ENCODE measurements at regions not wholly inside any gene's neighbourhood (a gene's known extent, or its start where the extent isn't known, plus 50 kb on each side); places are given as distances from the start of the nearest gene placed in this dataset.

GRCh38 chr10:61285749-61286148, 167.4 kb downstream of the TMEM26 start:
- TF ChIP-seq, protein P1, sequence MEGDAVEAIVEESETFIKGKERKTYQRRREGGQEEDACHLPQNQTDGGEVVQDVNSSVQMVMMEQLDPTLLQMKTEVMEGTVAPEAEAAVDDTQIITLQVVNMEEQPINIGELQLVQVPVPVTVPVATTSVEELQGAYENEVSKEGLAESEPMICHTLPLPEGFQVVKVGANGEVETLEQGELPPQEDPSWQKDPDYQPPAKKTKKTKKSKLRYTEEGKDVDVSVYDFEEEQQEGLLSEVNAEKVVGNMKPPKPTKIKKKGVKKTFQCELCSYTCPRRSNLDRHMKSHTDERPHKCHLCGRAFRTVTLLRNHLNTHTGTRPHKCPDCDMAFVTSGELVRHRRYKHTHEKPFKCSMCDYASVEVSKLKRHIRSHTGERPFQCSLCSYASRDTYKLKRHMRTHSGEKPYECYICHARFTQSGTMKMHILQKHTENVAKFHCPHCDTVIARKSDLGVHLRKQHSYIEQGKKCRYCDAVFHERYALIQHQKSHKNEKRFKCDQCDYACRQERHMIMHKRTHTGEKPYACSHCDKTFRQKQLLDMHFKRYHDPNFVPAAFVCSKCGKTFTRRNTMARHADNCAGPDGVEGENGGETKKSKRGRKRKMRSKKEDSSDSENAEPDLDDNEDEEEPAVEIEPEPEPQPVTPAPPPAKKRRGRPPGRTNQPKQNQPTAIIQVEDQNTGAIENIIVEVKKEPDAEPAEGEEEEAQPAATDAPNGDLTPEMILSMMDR (IDR thresholded peaks at IDR 0.05; ENCODE audit: poor library complexity) = no peak
- no peak for TF ChIP-seq EZH2 (IDR thresholded peaks at IDR 0.05; ENCODE audit: borderline replicate concordance)
- no peak for TF ChIP-seq EZH2phosphoT487 (IDR thresholded peaks at IDR 0.05; ENCODE audit: low read depth, severe bottlenecking, unreplicated experiment)
